NT2/D1 (cell line): ENCODE measurements at regions not wholly inside any gene's neighbourhood (a gene's known extent, or its start where the extent isn't known, plus 50 kb on each side); places are given as distances from the start of the nearest gene placed in this dataset.
"Not testable (repeated sequence)": the region's sequence is repeated elsewhere in the genome, so short reads cannot be mapped to it uniquely, and the experiment has no call there.

ENCODE experiments used
- DNase-seq: peaks from one replicate; pipeline ENCODE4 v3.0.0-alpha.2; 2011; ENCODE audit warnings: low read depth, low spot score
- H3K27me3 ChIP-seq: 2 replicates; pipeline ENCODE4 v1.6.0; 2011; ENCODE audit warnings: mild to moderate bottlenecking; ENCODE audit not compliant: insufficient read length, insufficient read depth
- H3K36me3 ChIP-seq: 2 replicates; pipeline ENCODE4 v1.6.1; 2011; ENCODE audit warnings: mild to moderate bottlenecking, low read length, mixed read lengths; ENCODE audit not compliant: insufficient read depth, insufficient read length
- H3K4me1 ChIP-seq: 2 replicates; pipeline ENCODE4 v1.5.1; 2011; ENCODE audit not compliant: insufficient read depth, insufficient read length
- H3K4me3 ChIP-seq: 2 replicates; pipeline ENCODE4 v1.5.1; 2011; ENCODE audit warnings: low read depth; ENCODE audit not compliant: insufficient read length
- H3K9ac ChIP-seq: 2 replicates; pipeline ENCODE4 v1.6.0; 2011; ENCODE audit warnings: low read depth; ENCODE audit not compliant: insufficient read length
- H3K9me3 ChIP-seq: 2 replicates; pipeline ENCODE4 v1.5.1; 2011; ENCODE audit warnings: mild to moderate bottlenecking, low read length; ENCODE audit not compliant: insufficient read depth
- SUZ12 ChIP-seq: IDR thresholded peaks from 2 replicates; pipeline ENCODE4 v1.6.1; 2011; ENCODE audit not compliant: insufficient read length, insufficient read depth; ENCODE audit errors: extremely low read depth
- YY1 ChIP-seq: IDR thresholded peaks from 2 replicates; pipeline ENCODE4 v1.6.1; 2011; ENCODE audit not compliant: insufficient read length, insufficient read depth
- ZNF274 ChIP-seq: IDR thresholded peaks from 2 replicates; pipeline ENCODE4 v1.6.1; 2011; ENCODE audit warnings: mild to moderate bottlenecking, low read depth, low read length

GRCh38 chr4:183044924-183045640 is 54.0 kb upstream of the WWC2 start:
- H3K4me3 ChIP-seq, H3K27me3 ChIP-seq, DNase-seq, H3K9ac ChIP-seq, H3K36me3 ChIP-seq, H3K4me1 ChIP-seq: not testable (repeated sequence)
- H3K9me3 ChIP-seq = peaks cover 12% of the 10 kb centered on the region

GRCh38 chr4:183038436-183038835 is 60.6 kb upstream of the WWC2 start:
- Histone ChIP-seq H3K4me3 (no peak overlapping the region), H3K27me3 (no peaks in the 10 kb centered on the region), H3K36me3 (no peaks in the 10 kb centered on the region), H3K9me3 (no peaks in the 10 kb centered on the region), H3K9ac (no peak overlapping the region), H3K4me1 (peaks cover 4% of the 10 kb centered on the region)
- TF ChIP-seq YY1 (no peak), ZNF274 (no peak), SUZ12 (no peak)
- no peak for DNase-seq

GRCh38 chr4:183035726-183036415 is 63.2 kb upstream of the WWC2 start:
- Histone ChIP-seq H3K9ac (no peak overlapping the region), H3K9me3 (no peaks in the 10 kb centered on the region), H3K4me1 (peaks cover 4% of the 10 kb centered on the region), H3K27me3 (no peaks in the 10 kb centered on the region), H3K4me3 (no peak overlapping the region), H3K36me3 (no peaks in the 10 kb centered on the region)
- DNase-seq = peak; percentile 18
- TF ChIP-seq SUZ12 = no peak
- TF ChIP-seq ZNF274 = no peak

- TF ChIP-seq ZNF274 (no peak), SUZ12 (no peak), YY1 (no peak)
- H3K27me3 ChIP-seq = no peaks in the 10 kb centered on the region
- no peaks in the 10 kb centered on the region for H3K36me3 ChIP-seq
- peaks cover 4% of the 10 kb centered on the region for H3K4me1 ChIP-seq
- no peaks in the 10 kb centered on the region for H3K9me3 ChIP-seq
- no peak overlapping the region for H3K9ac ChIP-seq
- H3K4me3 ChIP-seq = no peak overlapping the region
- no peak for DNase-seq
Observed at GRCh38 chr4:183035256-183035655, 63.8 kb upstream of the WWC2 start.

- TF ChIP-seq SUZ12 (no peak), YY1 (no peak), ZNF274 (no peak)
- Histone ChIP-seq H3K27me3 (no peaks in the 10 kb centered on the region), H3K4me1 (no peaks in the 10 kb centered on the region), H3K4me3 (no peak overlapping the region), H3K9me3 (no peaks in the 10 kb centered on the region), H3K9ac (no peak overlapping the region), H3K36me3 (no peaks in the 10 kb centered on the region)
- no peak for DNase-seq
Observed at GRCh38 chr4:183030823-183031222, 68.2 kb upstream of the WWC2 start.

GRCh38 chr4:183030309-183030708 is 68.7 kb upstream of the WWC2 start:
- H3K4me1 ChIP-seq = no peaks in the 10 kb centered on the region
- H3K9ac ChIP-seq = no peak overlapping the region
- no peak for TF ChIP-seq SUZ12
- no peak for TF ChIP-seq ZNF274
- no peak overlapping the region for H3K4me3 ChIP-seq
- no peaks in the 10 kb centered on the region for H3K9me3 ChIP-seq
- H3K27me3 ChIP-seq = no peaks in the 10 kb centered on the region
- no peaks in the 10 kb centered on the region for H3K36me3 ChIP-seq
- DNase-seq = no peak

DNA sequence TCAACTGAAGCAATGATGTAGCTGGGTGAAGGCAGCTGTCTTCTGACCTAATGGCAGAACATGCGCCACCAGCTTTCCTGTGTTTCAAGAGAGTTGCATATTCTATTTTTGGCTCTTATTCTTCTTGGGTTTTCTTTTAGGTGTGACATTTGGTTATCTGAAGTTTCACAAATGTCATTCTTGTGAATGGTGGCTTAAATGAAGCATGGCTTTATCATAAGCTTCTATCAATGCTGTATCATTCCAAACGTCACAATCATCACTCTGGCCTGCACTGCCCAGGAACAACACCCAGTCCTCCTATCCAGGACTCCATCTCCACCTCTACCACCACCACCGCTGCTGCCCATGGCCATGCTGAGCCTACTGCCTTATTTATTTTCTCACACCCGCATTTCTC is 69.7 kb upstream of the WWC2 start:
- Histone ChIP-seq H3K4me3 (no peak overlapping the region), H3K36me3 (no peaks in the 10 kb centered on the region), H3K27me3 (no peaks in the 10 kb centered on the region), H3K4me1 (no peaks in the 10 kb centered on the region), H3K9ac (no peak overlapping the region), H3K9me3 (no peaks in the 10 kb centered on the region)
- no peak for DNase-seq
- TF ChIP-seq SUZ12 (no peak), YY1 (no peak), ZNF274 (no peak)
